ENCODE measurements at regions not wholly inside any gene's neighbourhood (a gene's known extent, or its start where the extent isn't known, plus 50 kb on each side); places are given as distances from the start of the nearest gene placed in this dataset.

GRCh38 chr16:22763437-22764080 lies 50.4 kb upstream of the HS3ST2 start:
- no peak for DNase-seq (ENCODE audit: low read depth in 2 of 2)
